ENCODE measurements at regions not wholly inside any gene's neighbourhood (a gene's known extent, or its start where the extent isn't known, plus 50 kb on each side); places are given as distances from the start of the nearest gene placed in this dataset.

DNA sequence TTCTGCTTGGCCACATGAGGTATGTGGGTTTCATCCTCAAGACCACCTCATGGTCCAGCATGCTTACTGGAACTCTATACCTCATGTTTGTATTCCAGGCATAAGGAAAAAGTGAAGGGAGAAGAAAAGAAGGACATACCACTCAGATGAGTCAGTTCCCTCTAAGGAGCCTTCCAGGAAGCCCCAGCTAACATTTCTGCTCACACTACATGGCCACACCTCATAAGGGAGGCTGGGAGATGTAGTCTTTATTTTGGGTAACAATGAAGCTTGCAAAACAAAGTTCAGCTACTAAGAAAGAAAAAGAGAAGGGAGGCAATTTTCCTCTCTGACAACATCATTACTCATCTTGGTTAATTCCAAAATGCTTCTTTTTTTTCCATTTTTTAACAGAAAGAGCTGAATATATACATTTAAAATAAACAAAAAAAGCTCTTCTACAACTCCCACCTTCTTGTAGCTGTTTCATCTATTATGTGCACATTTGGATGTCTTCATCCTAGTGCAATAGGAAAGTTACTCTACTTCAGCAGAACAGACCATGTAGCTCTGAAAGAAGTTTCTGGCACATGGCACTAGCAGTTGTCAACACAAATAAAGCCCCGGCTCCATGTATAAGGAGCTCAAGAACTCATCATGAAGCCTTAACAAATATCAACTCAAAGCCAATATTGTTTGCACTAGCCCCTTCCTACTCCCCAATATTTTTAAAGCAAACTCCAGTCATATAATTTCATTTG, 123.6 kb upstream of the CCDC112 start:
- TF ChIP-seq CTCF (IDR thresholded peaks at IDR 0.05) (no peak), POLR2AphosphoS5 (IDR thresholded peaks at IDR 0.05) (peak; percentile 79)
